GM10266 (cell line): ENCODE measurements at regions not wholly inside any gene's neighbourhood (a gene's known extent, or its start where the extent isn't known, plus 50 kb on each side); places are given as distances from the start of the nearest gene placed in this dataset.

Source experiments
- DNase-seq: peaks from one replicate; pipeline ENCODE4 v3.0.0; 2012; ENCODE audit errors: extremely low spot score
- TF ChIP-seq, protein P1 (sequence below): IDR thresholded peaks from 2 replicates; pipeline ENCODE4 v1.5.1; 2012; ENCODE audit warnings: mild to moderate bottlenecking, low read depth; ENCODE audit not compliant: control insufficient read depth, insufficient read depth; ENCODE audit errors: missing control alignments

GRCh38 chr7:49294611-49295010, 370.3 kb downstream of the CDC14C start:
- no peak for DNase-seq
- TF ChIP-seq, protein P1, sequence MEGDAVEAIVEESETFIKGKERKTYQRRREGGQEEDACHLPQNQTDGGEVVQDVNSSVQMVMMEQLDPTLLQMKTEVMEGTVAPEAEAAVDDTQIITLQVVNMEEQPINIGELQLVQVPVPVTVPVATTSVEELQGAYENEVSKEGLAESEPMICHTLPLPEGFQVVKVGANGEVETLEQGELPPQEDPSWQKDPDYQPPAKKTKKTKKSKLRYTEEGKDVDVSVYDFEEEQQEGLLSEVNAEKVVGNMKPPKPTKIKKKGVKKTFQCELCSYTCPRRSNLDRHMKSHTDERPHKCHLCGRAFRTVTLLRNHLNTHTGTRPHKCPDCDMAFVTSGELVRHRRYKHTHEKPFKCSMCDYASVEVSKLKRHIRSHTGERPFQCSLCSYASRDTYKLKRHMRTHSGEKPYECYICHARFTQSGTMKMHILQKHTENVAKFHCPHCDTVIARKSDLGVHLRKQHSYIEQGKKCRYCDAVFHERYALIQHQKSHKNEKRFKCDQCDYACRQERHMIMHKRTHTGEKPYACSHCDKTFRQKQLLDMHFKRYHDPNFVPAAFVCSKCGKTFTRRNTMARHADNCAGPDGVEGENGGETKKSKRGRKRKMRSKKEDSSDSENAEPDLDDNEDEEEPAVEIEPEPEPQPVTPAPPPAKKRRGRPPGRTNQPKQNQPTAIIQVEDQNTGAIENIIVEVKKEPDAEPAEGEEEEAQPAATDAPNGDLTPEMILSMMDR: no peak

DNA sequence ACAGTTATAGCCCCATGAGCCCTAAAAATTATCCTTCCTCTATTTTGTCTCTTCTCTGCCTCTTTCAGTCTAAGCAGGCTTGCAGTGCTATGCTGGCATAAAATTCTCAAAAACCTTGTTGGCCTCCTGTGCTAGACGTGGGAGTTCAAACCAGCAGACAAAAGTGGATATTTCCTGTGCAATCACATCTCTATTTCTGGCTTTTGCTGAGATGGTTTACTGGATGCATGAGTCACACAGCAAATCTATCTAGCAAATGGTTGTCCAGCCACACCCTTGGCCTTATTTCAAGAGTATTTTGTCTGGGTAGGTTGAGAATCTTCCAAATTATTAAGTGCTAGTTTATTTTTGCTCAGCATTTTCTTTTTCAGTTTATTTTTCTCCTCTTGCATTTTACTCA, 370.8 kb downstream of the CDC14C start:
- DNase-seq: no peak
- TF ChIP-seq, protein P1: no peak

GRCh38 chr7:49297958-49298357, 373.6 kb downstream of the CDC14C start:
- TF ChIP-seq, protein P1: no peak
- DNase-seq: no peak

DNA sequence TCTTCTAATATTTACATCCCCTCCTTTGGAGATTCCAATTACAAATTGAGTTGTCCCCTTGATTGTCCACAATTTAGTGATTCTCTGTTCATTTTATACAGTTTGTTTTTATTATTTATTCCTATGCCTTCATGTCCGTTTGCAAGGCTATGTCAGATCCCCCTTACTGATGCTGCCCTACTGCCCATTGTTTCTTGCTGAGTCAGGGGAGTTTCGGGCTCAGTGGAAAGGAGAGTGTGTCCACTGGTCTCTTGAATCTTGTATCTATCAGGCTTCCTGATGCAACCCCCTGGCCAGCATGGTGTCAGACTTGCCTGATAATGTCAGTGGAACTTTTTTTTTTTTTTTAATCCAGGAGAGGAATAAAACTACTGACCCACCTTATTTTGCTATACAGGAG, 384.4 kb downstream of the CDC14C start:
- no peak for DNase-seq
- TF ChIP-seq, protein P1: no peak

DNA sequence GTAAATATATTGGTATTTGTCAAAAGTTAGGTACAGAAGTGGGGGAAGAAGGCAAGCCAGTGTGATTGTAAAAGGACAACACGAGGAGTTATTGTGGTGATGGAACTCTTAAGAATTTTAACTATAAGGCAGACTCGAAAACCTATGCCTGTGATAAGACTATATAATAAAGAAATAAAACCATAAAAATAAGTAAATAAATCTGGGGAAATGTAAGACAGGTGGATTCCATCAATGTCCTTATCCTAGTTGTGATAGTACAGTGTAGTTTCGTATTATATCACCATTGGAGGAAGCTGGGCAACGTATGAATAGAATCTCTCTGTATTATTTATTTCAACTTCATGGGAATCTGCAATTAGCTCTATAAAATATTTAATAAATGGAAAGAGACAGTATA, 395.7 kb downstream of the CDC14C start:
- TF ChIP-seq, protein P1: no peak
- DNase-seq: no peak

- DNase-seq: no peak
- TF ChIP-seq, protein P1: no peak
Measured at GRCh38 chr7:49321843-49322242, 397.5 kb downstream of the CDC14C start.

DNA sequence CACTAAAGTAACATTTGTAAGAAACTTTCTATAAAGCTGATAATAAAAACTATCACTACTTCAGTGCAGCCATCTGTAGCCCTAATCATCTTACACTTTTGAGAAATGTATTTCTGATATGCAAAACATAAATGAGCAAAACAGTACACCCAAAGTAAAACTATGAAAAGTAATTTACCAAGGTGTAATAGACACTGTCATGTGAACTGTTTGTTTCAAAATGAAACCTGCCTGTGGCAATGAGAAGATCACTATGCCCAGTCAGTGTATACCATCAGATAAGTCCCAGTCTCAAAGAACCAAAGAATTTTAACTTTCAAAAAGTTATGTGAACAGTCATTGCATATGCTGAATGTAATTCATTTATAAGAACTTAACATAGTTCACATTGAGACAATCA, 398.1 kb downstream of the CDC14C start:
- TF ChIP-seq, protein P1: no peak

More for the DNA sequence above, 398.1 kb downstream of the CDC14C start:
- DNase-seq: no peak
